ENCODE measurements at regions not wholly inside any gene's neighbourhood (a gene's known extent, or its start where the extent isn't known, plus 50 kb on each side); places are given as distances from the start of the nearest gene placed in this dataset.
"Not testable (repeated sequence)": the region's sequence is repeated elsewhere in the genome, so short reads cannot be mapped to it uniquely, and the experiment has no call there.

GRCh38 chr15:98524838-98525660 lies 123.3 kb upstream of the IGF1R start:
- no peak for DNase-seq (ENCODE audit: low read depth)

GRCh38 chr15:98525661-98526001 lies 122.7 kb upstream of the IGF1R start:
- no peak for DNase-seq (ENCODE audit: low read depth)

GRCh38 chr15:98526094-98526493 lies 122.2 kb upstream of the IGF1R start:
- no peak for DNase-seq (ENCODE audit: low read depth)

GRCh38 chr15:98528046-98528725 lies 120.2 kb upstream of the IGF1R start:
- DNase-seq (ENCODE audit: low read depth), result no peak

GRCh38 chr15:98529205-98530145 lies 118.9 kb upstream of the IGF1R start:
- DNase-seq (ENCODE audit: low read depth), result peak; percentile 15

DNA sequence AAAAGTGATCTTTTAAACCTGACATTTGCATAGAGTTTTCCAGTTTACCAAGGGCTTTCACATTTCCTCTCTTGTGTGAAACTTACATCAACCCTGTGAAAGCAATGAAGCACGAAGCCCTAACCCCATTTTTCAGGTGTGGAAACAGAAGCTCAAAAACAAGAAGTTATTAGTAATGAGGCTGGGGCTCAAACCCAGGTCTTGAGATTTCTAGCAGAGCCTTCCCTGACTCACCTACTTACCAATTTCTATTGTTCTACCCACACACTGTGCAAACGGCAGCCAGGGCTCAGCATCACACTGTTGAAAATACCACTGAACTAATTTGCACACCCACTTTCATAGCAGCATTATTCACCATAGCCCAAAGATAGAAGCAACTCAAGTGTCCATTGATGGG lies 117.8 kb upstream of the IGF1R start:
- DNase-seq (ENCODE audit: low read depth), result no peak

DNA sequence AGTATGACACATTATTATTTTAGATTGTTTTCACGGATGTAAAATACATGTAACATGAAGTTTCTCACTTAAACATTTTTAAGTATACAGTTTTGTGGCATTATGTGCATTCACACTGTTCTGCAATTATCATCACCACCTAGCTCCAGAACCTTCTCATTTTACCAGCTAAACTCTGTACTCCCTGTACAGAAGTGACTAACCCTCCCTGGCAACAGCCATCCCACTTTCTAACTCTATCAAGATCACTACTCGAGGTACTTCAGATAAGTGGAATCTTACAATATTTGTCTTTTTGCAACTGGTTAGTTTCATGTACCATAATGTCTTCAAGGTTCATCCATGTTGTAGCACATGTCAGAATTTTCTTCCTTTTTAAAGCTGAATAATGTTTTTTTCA lies 116.3 kb upstream of the IGF1R start:
- no peak for DNase-seq (ENCODE audit: low read depth)

- no peak for DNase-seq (ENCODE audit: low read depth)
These were observed 111.4 kb upstream of the IGF1R start for GRCh38 chr15:98536976-98537375.

DNA sequence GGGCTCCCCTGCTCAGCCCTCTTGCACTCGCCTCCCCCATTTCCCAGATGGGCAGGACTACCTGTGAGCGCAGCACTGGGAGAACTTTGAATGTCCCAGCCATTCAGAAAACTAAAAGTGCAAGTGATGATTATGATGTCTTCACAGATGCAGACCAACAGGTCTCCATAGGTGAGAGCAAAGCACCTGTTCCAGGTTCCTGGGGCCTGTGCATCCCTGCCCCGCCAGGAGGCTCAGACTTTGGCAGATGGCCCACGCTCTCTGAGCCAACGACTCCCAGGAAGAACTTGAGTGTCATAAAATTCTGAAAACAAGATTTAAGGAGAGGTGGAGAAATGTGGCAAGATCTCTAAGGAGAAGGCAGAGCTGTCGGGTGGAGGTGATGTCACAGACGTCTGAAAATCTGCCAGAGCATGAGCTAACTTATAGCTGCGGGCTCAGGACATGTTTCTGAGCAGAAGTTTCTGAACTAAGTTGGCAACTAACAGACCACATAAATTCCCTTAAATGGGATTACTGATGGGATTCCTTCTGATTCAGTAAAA lies 110.8 kb upstream of the IGF1R start:
- no peak for DNase-seq (ENCODE audit: low read depth)

- no peak for DNase-seq (ENCODE audit: low read depth)
These were observed 106.8 kb upstream of the IGF1R start for GRCh38 chr15:98541519-98541918.

DNA sequence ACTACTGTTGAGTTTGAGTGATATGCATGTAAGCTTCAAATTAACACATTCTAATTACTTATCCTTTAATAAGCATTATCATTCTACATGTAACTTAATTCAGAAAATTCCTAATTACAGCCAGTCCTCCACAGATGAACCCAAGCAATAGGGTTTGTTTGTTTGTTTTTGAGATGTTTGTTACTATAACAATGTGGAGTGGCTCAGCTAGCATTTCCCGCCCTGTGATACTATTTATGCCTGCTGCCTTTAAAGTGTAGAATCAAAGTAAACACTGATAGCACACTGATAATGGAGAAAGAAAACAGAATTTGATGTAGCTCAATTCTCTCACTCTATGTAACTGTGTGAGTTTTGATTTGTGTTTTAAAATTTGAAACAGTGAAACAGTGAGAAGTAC lies 105.1 kb upstream of the IGF1R start:
- no peak for DNase-seq (ENCODE audit: low read depth)

GRCh38 chr15:98546329-98546728 lies 102.0 kb upstream of the IGF1R start:
- no peak for DNase-seq (ENCODE audit: low read depth)

GRCh38 chr15:98547275-98547674 lies 101.1 kb upstream of the IGF1R start:
- no peak for DNase-seq (ENCODE audit: low read depth)

DNA sequence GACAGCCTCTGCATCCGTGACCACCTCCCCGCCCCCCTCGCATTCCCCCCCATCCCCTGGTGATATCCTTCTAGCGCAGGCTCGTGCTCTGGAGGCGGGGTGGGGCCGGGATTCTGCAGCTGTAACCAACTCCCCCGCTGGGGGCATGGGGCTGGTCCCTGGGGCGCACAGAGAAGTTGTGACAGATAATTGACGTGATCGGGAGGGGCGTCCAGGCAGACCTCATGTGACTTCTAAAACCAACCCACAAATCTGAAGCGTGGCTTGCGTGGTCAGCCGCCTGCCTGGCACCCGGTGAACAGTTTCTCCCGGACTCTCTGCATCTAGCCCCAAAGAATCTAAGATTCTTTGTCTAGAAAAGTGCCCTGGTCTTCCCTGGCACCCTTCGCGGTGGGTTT lies 100.6 kb upstream of the IGF1R start:
- DNase-seq (ENCODE audit: low read depth), result no peak

- peak; percentile 87 for DNase-seq (ENCODE audit: low read depth)
These were observed 100.0 kb upstream of the IGF1R start for GRCh38 chr15:98548139-98548971.

GRCh38 chr15:98549003-98549402 lies 99.3 kb upstream of the IGF1R start:
- DNase-seq (ENCODE audit: low read depth), result no peak

DNA sequence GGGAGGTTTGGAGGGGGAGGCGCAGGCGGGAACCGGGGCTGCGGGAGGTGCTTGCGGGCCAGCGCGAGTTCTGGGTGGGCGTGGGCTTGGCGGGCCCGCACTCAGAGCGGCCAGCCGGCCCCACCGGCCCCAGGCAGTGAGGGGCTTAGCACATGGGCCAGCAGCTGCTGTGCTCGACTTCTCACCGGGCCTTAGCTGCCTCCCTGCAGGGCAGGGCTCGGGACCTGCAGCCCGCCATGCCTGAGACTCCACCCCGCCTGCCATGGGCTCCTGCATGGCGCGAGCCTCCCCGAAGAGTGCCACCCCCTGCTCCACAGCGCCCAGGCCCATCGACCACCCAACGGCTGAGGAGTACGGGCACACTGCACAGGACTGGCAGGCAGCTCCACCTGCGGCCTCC lies 98.6 kb upstream of the IGF1R start:
- no peak for DNase-seq (ENCODE audit: low read depth)

GRCh38 chr15:98550363-98550762 lies 98.0 kb upstream of the IGF1R start:
- DNase-seq (ENCODE audit: low read depth), result not testable (repeated sequence)

GRCh38 chr15:98551936-98552562 lies 96.3 kb upstream of the IGF1R start:
- DNase-seq (ENCODE audit: low read depth), result peak; percentile 48

DNA sequence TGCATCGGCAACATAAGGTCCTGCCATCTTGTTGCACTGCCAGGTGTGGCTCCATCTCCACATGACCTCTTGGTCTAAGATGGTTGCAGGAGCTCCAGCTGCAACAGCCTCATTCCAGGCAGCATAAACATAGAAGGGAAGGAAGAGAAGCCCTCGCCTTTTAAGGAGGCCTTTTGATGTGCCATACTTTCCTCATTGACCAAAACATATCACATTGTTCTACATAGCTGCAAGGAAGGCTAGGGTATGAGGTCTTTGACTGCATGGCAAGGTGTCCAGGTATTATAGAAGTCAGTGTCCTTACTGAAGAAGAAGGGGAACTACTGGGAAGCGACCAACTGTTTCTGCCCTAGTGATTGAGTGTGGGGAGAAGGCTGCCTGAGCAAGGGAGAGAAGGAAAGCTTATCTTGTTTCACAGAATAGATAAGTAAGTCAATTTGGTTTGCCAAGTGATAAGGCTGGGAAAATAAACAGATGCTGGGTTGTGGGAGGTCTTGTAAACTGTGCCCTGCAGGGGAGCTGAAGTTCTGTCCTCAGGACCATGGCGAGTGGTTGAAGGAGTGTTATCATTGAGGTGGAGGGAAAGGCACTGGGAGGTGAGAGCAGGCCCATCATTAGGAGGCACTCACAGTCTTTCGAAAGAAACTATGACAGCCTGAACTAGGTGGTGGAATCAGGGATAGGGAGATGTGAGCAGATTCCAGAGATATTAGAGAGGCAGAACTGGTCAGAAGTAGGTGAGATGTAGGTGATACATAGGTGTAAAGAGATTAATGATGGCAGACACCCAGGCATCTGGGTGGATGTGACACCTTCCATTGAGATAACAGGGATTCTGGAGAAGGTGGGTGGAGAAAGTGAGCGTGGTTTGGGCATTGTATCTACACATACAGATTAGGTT lies 93.8 kb upstream of the IGF1R start:
- no peak for DNase-seq (ENCODE audit: low read depth)

Measured in Daoy (cell line).